GM23248 (cell line): ENCODE measurements at regions not wholly inside any gene's neighbourhood (a gene's known extent, or its start where the extent isn't known, plus 50 kb on each side); places are given as distances from the start of the nearest gene placed in this dataset.

Source experiments
- DNase-seq: peaks from one replicate; pipeline ENCODE4 v3.0.0-alpha.2; 2015
- H2AFZ ChIP-seq: fragments of 200-600 bp; sonication (generic); 2 replicates; pipeline ENCODE4 v1.6.1; 2016; ENCODE audit warnings: antibody characterized with exemption
- H3F3A ChIP-seq: fragments of 200-600 bp; sonication (generic); 2 replicates; pipeline ENCODE4 v1.6.1; 2016; ENCODE audit warnings: mild to moderate bottlenecking, antibody characterized with exemption, mixed run types; ENCODE audit not compliant: insufficient read depth
- H3K27ac ChIP-seq: fragments of 200-600 bp; sonication (generic); 2 replicates; pipeline ENCODE4 v1.5.1; 2016; ENCODE audit warnings: mild to moderate bottlenecking
- H3K27me3 ChIP-seq: fragments of 200-600 bp; sonication (generic); replicated peaks from 2 replicates; pipeline ENCODE4 v1.6.1; 2016; ENCODE audit warnings: mild to moderate bottlenecking; ENCODE audit not compliant: insufficient read depth
- H3K36me3 ChIP-seq: fragments of 200-600 bp; sonication (generic); 2 replicates; pipeline ENCODE4 v1.6.1; 2016; ENCODE audit warnings: low read depth, mild to moderate bottlenecking
- H3K4me1 ChIP-seq: fragments of 200-600 bp; sonication (generic); 2 replicates; pipeline ENCODE4 v1.6.1; 2016; ENCODE audit warnings: mild to moderate bottlenecking; ENCODE audit not compliant: insufficient read depth
- H3K4me2 ChIP-seq: fragments of 200-600 bp; sonication (generic); one replicate; pipeline ENCODE4 v1.6.1; 2016; ENCODE audit warnings: mild to moderate bottlenecking; ENCODE audit not compliant: unreplicated experiment
- H3K4me3 ChIP-seq: fragments of 200-600 bp; sonication (generic); 2 replicates; pipeline ENCODE4 v1.5.1; 2016; ENCODE audit warnings: mild to moderate bottlenecking
- H3K79me2 ChIP-seq: fragments of 200-600 bp; sonication (generic); 2 replicates; pipeline ENCODE4 v1.6.1; 2016; ENCODE audit warnings: mild to moderate bottlenecking; ENCODE audit not compliant: insufficient read depth
- H3K9ac ChIP-seq: fragments of 200-600 bp; sonication (generic); 2 replicates; pipeline ENCODE4 v1.6.1; 2016; ENCODE audit warnings: mild to moderate bottlenecking
- H3K9me2 ChIP-seq: fragments of 200-600 bp; sonication (generic); 2 replicates; pipeline ENCODE4 v1.6.1; 2016; ENCODE audit warnings: mixed run types, mild to moderate bottlenecking, moderate library complexity; ENCODE audit not compliant: insufficient read depth
- H3K9me3 ChIP-seq: fragments of 200-600 bp; sonication (generic); one replicate; pipeline ENCODE4 v1.6.1; 2017; ENCODE audit warnings: low read depth
- H4K20me1 ChIP-seq: fragments of 200-600 bp; sonication (generic); 2 replicates; pipeline ENCODE4 v1.6.0; 2016; ENCODE audit not compliant: insufficient read depth
- EZH2 ChIP-seq: fragments of 200-600 bp; sonication (generic); IDR thresholded peaks from 2 replicates; pipeline ENCODE4 v1.6.1; 2018; ENCODE audit warnings: antibody characterized with exemption, mild to moderate bottlenecking; ENCODE audit not compliant: insufficient read depth, poor library complexity, severe bottlenecking
- EZH2phosphoT487 ChIP-seq: fragments of 200-600 bp; sonication (generic); IDR thresholded peaks from 2 replicates; pipeline ENCODE4 v1.6.1; 2018; ENCODE audit warnings: antibody characterized with exemption, moderate library complexity, mild to moderate bottlenecking, low read depth; ENCODE audit not compliant: insufficient read depth
- WGBS, 2 experiments: methylation state at CpG; one replicate each; pipeline ENCODE4 v1.1.6; 2015 to 2017; ENCODE audit warnings: low lambda C conversion rate in 2 of 2, low coverage in 1 of 2; ENCODE audit errors: missing lambda C conversion rate in 2 of 2; 5-methylcytosine and 5-hydroxymethylcytosine counted together
- in situ Hi-C: fragments of 300-500 bp; cut with MboI; formaldehyde crosslinking; loops from 2 replicates; pipeline ENCODE4 v1.15.0; 2020

GRCh38 chr3:14019459-14019858 is 105.2 kb downstream of the CHCHD4 start:
- peak; percentile 12 for DNase-seq
- Histone ChIP-seq H3K4me1 (no peaks in the 10 kb centered on the region), H3K79me2 (no peaks in the 10 kb centered on the region), H3K27me3 (no peaks in the 10 kb centered on the region), H3F3A (no peaks in the 10 kb centered on the region), H2AFZ (no peak overlapping the region), H3K4me2 (no peak overlapping the region), H3K9me3 (no peaks in the 10 kb centered on the region), H3K9ac (no peak overlapping the region), H3K9me2 (no peaks in the 10 kb centered on the region), H4K20me1 (no peaks in the 10 kb centered on the region), H3K36me3 (no peaks in the 10 kb centered on the region), H3K4me3 (no peak overlapping the region), H3K27ac (no peak overlapping the region)
- TF ChIP-seq EZH2 (no peak), EZH2phosphoT487 (no peak)
- in situ Hi-C loops = no loop called here
- WGBS, 2 experiments = 31 to 35% methylated on average over 4 of the region's 4 CpGs

GRCh38 chr3:14016900-14017475 is 107.7 kb downstream of the CHCHD4 start:
- no peak overlapping the region for H3K4me2 ChIP-seq
- H3K9me3 ChIP-seq = no peaks in the 10 kb centered on the region
- no peaks in the 10 kb centered on the region for H3K9me2 ChIP-seq
- no peak for TF ChIP-seq EZH2phosphoT487
- no peak for TF ChIP-seq EZH2
- no peaks in the 10 kb centered on the region for H3K36me3 ChIP-seq
- no peak overlapping the region for H3K27ac ChIP-seq
- in situ Hi-C loops = no loop called here
- H3K4me3 ChIP-seq = no peak overlapping the region
- no peaks in the 10 kb centered on the region for H3K27me3 ChIP-seq
- 68% methylated on average over 7 to 8 of the region's 8 CpGs for WGBS, 2 experiments
- H4K20me1 ChIP-seq = no peaks in the 10 kb centered on the region
- H3F3A ChIP-seq = no peaks in the 10 kb centered on the region
- H3K9ac ChIP-seq = no peak overlapping the region
- H3K4me1 ChIP-seq = no peaks in the 10 kb centered on the region
- DNase-seq = peak; percentile 3
- H2AFZ ChIP-seq = no peak overlapping the region
- H3K79me2 ChIP-seq = no peaks in the 10 kb centered on the region

DNA sequence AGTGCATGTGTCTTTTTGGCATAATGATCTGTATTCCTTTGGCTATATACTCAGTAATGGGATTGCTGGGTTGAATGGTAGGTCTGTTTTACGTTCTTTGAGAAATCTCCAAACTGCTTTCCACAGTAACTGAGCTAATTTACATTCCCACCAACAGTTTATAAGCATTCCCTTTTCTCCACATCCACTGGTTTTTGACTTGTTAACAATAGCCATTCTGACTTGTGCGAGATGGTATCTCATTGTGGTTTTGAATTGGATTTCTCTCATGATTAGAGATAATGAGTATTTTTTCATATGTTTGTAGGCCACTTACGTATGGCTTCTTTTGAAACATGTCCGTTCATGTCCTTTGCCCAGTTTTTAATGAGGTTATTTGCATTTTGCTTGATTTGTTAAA is 117.7 kb downstream of the CHCHD4 start:
- H3K79me2 ChIP-seq = no peaks in the 10 kb centered on the region
- in situ Hi-C loops = no loop called here
- no peaks in the 10 kb centered on the region for H4K20me1 ChIP-seq
- no peak for DNase-seq
- H3K9me3 ChIP-seq = no peaks in the 10 kb centered on the region
- no peak overlapping the region for H3K4me3 ChIP-seq
- no peak overlapping the region for H3K9ac ChIP-seq
- WGBS, 2 experiments = 35 to 44% methylated on average over 4 of the region's 4 CpGs
- no peak overlapping the region for H2AFZ ChIP-seq
- no peak for TF ChIP-seq EZH2
- no peak for TF ChIP-seq EZH2phosphoT487
- H3K9me2 ChIP-seq = no peaks in the 10 kb centered on the region
- no peak overlapping the region for H3K4me2 ChIP-seq
- H3K4me1 ChIP-seq = no peaks in the 10 kb centered on the region
- H3K36me3 ChIP-seq = no peaks in the 10 kb centered on the region
- no peak overlapping the region for H3K27ac ChIP-seq
- H3F3A ChIP-seq = no peaks in the 10 kb centered on the region
- no peaks in the 10 kb centered on the region for H3K27me3 ChIP-seq

DNA sequence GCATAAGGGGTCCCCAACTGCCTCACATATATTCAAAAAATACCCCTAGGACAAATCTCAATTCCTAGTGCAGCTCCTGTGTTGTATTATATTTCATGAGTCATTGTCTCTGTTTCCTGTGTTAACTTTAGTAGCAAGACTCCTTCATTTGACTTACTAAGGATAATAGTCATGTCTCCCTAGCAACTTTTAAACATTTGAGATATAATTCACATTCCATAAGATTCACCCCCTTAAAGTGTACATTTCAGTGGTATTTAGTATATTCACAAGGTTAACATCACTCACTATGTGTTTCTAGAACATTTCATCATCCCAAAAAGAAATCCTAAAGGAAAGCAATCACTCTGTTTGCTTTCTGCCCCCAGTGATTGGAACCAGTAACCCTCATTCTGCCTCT is 121.3 kb upstream of the WNT7A start:
- DNase-seq = peak; percentile 34
- no peak overlapping the region for H3K27ac ChIP-seq
- H3K4me2 ChIP-seq = no peak overlapping the region
- H3K79me2 ChIP-seq = no peaks in the 10 kb centered on the region
- TF ChIP-seq EZH2 = no peak
- no peak for TF ChIP-seq EZH2phosphoT487
- no peak overlapping the region for H3K4me3 ChIP-seq
- no peaks in the 10 kb centered on the region for H3K9me2 ChIP-seq
- no peak overlapping the region for H3K9ac ChIP-seq
- no peaks in the 10 kb centered on the region for H4K20me1 ChIP-seq
- H3F3A ChIP-seq = no peaks in the 10 kb centered on the region
- no peak overlapping the region for H2AFZ ChIP-seq
- no peaks in the 10 kb centered on the region for H3K27me3 ChIP-seq
- no peaks in the 10 kb centered on the region for H3K4me1 ChIP-seq
- no peaks in the 10 kb centered on the region for H3K9me3 ChIP-seq
- in situ Hi-C loops = no loop called here
- H3K36me3 ChIP-seq = no peaks in the 10 kb centered on the region

- Histone ChIP-seq H3K36me3 (no peaks in the 10 kb centered on the region), H3K9me2 (no peaks in the 10 kb centered on the region), H3K4me3 (no peak overlapping the region), H3K9ac (no peak overlapping the region), H4K20me1 (no peaks in the 10 kb centered on the region), H3K9me3 (no peaks in the 10 kb centered on the region), H3K79me2 (no peaks in the 10 kb centered on the region), H3K4me2 (no peak overlapping the region), H3K4me1 (no peaks in the 10 kb centered on the region), H3K27ac (no peak overlapping the region), H3F3A (no peaks in the 10 kb centered on the region), H2AFZ (no peak overlapping the region), H3K27me3 (no peaks in the 10 kb centered on the region)
- no peak for DNase-seq
- 42 to 54% methylated on average over 2 of the region's 2 CpGs for WGBS, 2 experiments
- TF ChIP-seq EZH2phosphoT487 = no peak
- no peak for TF ChIP-seq EZH2
- in situ Hi-C loops = no loop called here
These were observed 120.7 kb upstream of the WNT7A start for GRCh38 chr3:14000556-14000955.
